ENCODE measurements at regions not wholly inside any gene's neighbourhood (a gene's known extent, or its start where the extent isn't known, plus 50 kb on each side); places are given as distances from the start of the nearest gene placed in this dataset.

DNA sequence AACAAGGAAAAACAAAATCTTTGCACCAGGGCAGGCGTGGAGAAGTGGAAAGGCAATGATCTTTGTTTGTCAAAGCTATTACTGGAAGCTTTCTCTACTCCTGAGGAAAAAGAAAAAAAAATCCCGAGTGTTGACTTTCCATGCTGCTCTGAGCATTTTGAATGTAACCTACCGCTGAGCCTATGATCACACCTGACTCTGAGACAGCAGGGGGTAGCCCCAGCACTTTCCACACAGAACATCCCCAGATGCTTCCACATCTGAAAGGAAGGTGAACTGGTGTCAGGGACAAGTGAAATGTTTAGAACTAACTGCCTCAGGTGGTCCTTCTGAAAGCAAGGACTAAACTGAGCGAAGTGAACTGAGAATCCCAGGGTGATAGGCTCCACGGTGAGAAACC, 1315.1 kb upstream of the DDX18 start (continued):
- TF ChIP-seq, protein P1, sequence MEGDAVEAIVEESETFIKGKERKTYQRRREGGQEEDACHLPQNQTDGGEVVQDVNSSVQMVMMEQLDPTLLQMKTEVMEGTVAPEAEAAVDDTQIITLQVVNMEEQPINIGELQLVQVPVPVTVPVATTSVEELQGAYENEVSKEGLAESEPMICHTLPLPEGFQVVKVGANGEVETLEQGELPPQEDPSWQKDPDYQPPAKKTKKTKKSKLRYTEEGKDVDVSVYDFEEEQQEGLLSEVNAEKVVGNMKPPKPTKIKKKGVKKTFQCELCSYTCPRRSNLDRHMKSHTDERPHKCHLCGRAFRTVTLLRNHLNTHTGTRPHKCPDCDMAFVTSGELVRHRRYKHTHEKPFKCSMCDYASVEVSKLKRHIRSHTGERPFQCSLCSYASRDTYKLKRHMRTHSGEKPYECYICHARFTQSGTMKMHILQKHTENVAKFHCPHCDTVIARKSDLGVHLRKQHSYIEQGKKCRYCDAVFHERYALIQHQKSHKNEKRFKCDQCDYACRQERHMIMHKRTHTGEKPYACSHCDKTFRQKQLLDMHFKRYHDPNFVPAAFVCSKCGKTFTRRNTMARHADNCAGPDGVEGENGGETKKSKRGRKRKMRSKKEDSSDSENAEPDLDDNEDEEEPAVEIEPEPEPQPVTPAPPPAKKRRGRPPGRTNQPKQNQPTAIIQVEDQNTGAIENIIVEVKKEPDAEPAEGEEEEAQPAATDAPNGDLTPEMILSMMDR (IDR thresholded peaks at IDR 0.05; ENCODE audit: control extremely low read depth in 1 of 3, insufficient read depth in 1 of 3, low read depth in 1 of 3, low read length in 3 of 3) = no peak
- TF ChIP-seq SIX5 (IDR thresholded peaks at IDR 0.05; ENCODE audit: low read depth, low read length) (no peak), CBX5 (IDR thresholded peaks at IDR 0.05; ENCODE audit: low read depth, low read length) (no peak)
- TF ChIP-seq, protein P2, sequence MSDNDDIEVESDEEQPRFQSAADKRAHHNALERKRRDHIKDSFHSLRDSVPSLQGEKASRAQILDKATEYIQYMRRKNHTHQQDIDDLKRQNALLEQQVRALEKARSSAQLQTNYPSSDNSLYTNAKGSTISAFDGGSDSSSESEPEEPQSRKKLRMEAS (IDR thresholded peaks at IDR 0.05) = no peak

Measured in H1 (cell line).